ENCODE measurements at regions not wholly inside any gene's neighbourhood (a gene's known extent, or its start where the extent isn't known, plus 50 kb on each side); places are given as distances from the start of the nearest gene placed in this dataset.

- H3K27ac ChIP-seq, result no peak overlapping the region
- H3K4me1 ChIP-seq (ENCODE audit: low read depth), result no peaks in the 10 kb centered on the region
- H3K4me3 ChIP-seq, result no peak overlapping the region
- no peaks in the 10 kb centered on the region for H3K36me3 ChIP-seq
- no peaks in the 10 kb centered on the region for H3K9me3 ChIP-seq (ENCODE audit: low read depth)
- H3K27me3 ChIP-seq, result no peaks in the 10 kb centered on the region
- no peak for DNase-seq (ENCODE audit: low read depth in 1 of 2, low spot score in 1 of 2)
- TF ChIP-seq CTCF (IDR thresholded peaks at IDR 0.05; ENCODE audit: low read depth, low read length), result no peak
Measured at GRCh38 chr11:23974051-23974450, 522.8 kb upstream of the LUZP2 start.

- H3K27me3 ChIP-seq, result no peaks in the 10 kb centered on the region
- H3K36me3 ChIP-seq, result no peaks in the 10 kb centered on the region
- no peak for DNase-seq (ENCODE audit: low read depth in 1 of 2, low spot score in 1 of 2)
- no peaks in the 10 kb centered on the region for H3K4me1 ChIP-seq (ENCODE audit: low read depth)
- H3K4me3 ChIP-seq, result no peak overlapping the region
- H3K9me3 ChIP-seq (ENCODE audit: low read depth), result no peaks in the 10 kb centered on the region
- TF ChIP-seq CTCF (IDR thresholded peaks at IDR 0.05; ENCODE audit: low read depth, low read length), result no peak
- no peak overlapping the region for H3K27ac ChIP-seq
Measured at GRCh38 chr11:23974601-23975000, 522.3 kb upstream of the LUZP2 start.

GRCh38 chr11:23976426-23976825 is 520.4 kb upstream of the LUZP2 start:
- H3K4me1 ChIP-seq (ENCODE audit: low read depth), result no peaks in the 10 kb centered on the region
- no peaks in the 10 kb centered on the region for H3K27me3 ChIP-seq
- TF ChIP-seq CTCF (IDR thresholded peaks at IDR 0.05; ENCODE audit: low read depth, low read length), result no peak
- no peak overlapping the region for H3K4me3 ChIP-seq
- H3K27ac ChIP-seq, result no peak overlapping the region
- H3K9me3 ChIP-seq (ENCODE audit: low read depth), result no peaks in the 10 kb centered on the region
- peak in 1 of 2 donors; percentile 38 for DNase-seq (ENCODE audit: low read depth in 1 of 2, low spot score in 1 of 2)
- no peaks in the 10 kb centered on the region for H3K36me3 ChIP-seq

- H3K4me1 ChIP-seq (ENCODE audit: low read depth), result no peaks in the 10 kb centered on the region
- H3K9me3 ChIP-seq (ENCODE audit: low read depth), result no peaks in the 10 kb centered on the region
- DNase-seq (ENCODE audit: low read depth in 1 of 2, low spot score in 1 of 2), result peak in 1 of 2 donors; percentile 24
- no peak for TF ChIP-seq CTCF (IDR thresholded peaks at IDR 0.05; ENCODE audit: low read depth, low read length)
- H3K27me3 ChIP-seq, result no peaks in the 10 kb centered on the region
- no peak overlapping the region for H3K4me3 ChIP-seq
- no peak overlapping the region for H3K27ac ChIP-seq
- H3K36me3 ChIP-seq, result no peaks in the 10 kb centered on the region
Measured at GRCh38 chr11:23976841-23977271, 520.0 kb upstream of the LUZP2 start.

GRCh38 chr11:23988381-23989006 is 508.4 kb upstream of the LUZP2 start:
- Histone ChIP-seq H3K27me3 (no peaks in the 10 kb centered on the region), H3K36me3 (no peaks in the 10 kb centered on the region), H3K4me1 (ENCODE audit: low read depth) (no peaks in the 10 kb centered on the region), H3K27ac (no peak overlapping the region), H3K9me3 (ENCODE audit: low read depth) (no peaks in the 10 kb centered on the region), H3K4me3 (no peak overlapping the region)
- TF ChIP-seq CTCF (IDR thresholded peaks at IDR 0.05; ENCODE audit: low read depth, low read length), result no peak
- DNase-seq (ENCODE audit: low read depth in 1 of 2, low spot score in 1 of 2), result peak in 1 of 2 donors; percentile 57

Measured in cardiac muscle cell (in vitro differentiated cells and primary cell).